GM12874 (cell line): ENCODE measurements at regions not wholly inside any gene's neighbourhood (a gene's known extent, or its start where the extent isn't known, plus 50 kb on each side); places are given as distances from the start of the nearest gene placed in this dataset.

Source experiments
- CTCF ChIP-seq: IDR thresholded peaks from 2 replicates; pipeline ENCODE4 v1.5.1; 2011; ENCODE audit warnings: low read depth, mild to moderate bottlenecking, control low read depth, low read length, moderate library complexity; ENCODE audit not compliant: insufficient read depth

GRCh38 chr6:82737965-82738364 lies 327.7 kb downstream of the UBE3D start:
- no peak for TF ChIP-seq CTCF

GRCh38 chr6:82738773-82739172 lies 326.9 kb downstream of the UBE3D start:
- TF ChIP-seq CTCF: no peak

DNA sequence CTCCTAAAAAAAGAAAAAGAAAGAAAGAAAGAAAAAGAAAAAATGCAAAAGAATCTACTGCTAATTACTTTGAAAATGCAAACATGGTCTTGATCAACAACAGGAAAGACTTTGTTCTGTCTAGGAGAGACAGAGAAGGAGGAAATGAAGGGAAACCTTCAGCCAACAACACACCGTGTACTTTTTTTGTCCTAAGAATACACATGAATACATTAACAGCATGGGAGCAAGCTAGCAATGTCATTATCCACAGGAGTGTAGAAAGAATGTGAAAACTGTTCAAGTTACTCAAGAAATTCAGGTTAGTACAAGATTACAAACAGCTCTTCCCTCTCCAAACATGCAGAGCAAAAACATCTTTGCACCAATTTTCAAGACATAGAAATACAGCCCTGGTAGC lies 326.3 kb downstream of the UBE3D start:
- TF ChIP-seq CTCF: no peak

DNA sequence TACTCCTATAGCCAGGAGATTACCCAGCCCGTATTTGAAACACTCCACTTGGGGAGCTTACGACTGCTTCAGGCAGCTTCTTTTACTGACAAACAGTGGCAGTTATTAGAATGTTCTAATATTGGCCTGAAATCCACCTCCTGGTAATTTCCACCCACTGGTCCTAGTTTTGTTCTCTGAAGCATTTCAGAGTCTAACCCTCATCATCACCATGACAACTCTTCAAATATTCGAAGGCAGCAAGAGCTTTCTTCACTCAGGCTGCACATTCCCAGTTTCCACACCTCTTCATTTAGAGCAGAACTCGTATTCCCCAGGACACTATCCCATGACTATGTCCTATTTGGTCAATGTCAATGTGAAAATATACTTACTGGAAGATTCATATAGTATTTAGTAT lies 325.6 kb downstream of the UBE3D start:
- TF ChIP-seq CTCF: no peak

DNA sequence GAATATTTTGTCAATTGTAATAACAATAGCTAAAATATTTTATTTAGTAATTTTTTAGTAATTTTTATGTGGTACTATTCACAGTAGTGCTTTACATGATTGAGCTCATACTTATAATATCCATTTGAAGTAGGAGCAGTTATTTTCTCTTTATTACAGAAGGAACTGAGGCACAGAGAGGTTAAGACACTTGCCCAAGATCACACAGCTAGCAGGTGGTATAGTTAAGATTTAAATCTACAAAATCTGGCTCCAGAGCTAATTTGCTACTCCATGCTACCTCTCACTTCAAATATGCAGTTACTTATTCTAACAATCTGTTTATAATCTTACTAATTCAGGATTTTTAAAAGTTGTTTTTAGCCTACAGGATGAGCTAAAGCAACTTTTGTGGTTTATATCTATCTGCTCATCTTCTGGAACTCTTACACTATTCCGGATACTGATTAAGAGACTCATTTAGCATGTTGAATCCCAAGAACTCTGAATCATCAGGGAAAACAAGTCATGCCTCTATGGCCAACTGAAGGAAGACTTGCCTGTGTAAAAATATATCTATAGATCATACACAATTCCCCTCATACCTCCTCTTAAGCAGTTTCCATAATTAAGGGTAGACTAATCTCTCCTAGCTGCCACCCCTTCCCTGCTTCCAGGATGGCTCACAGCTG lies 324.2 kb downstream of the UBE3D start:
- no peak for TF ChIP-seq CTCF

- no peak for TF ChIP-seq CTCF
These were observed 323.6 kb downstream of the UBE3D start for GRCh38 chr6:82741996-82742385.

- TF ChIP-seq CTCF: no peak
These were observed 321.2 kb downstream of the UBE3D start for GRCh38 chr6:82744286-82745015.
